K562 (cell line): ENCODE measurements at regions not wholly inside any gene's neighbourhood (a gene's known extent, or its start where the extent isn't known, plus 50 kb on each side); places are given as distances from the start of the nearest gene placed in this dataset.

Experiments
- ATAC-seq: fragments of 200-7000 bp; cut with Tn5 transposase; 3 replicates; pipeline ENCODE4 v1.9.1; 2020; ENCODE audit warnings: moderate library complexity
- BruUV-seq: library from RNA; stranded (reverse); fragments of 400-500 nt; replicated peaks from 2 replicates; lab custom pipeline; 2021; lab: Mats Ljungman, UMichigan
- CTCF ChIA-PET: fragments of 300-600 bp; formaldehyde crosslinking; extraction: SDS; loops from one replicate; lab custom pipeline; 2021; ENCODE audit warnings: low intra/inter-chr PET ratio; lab: Yijun Ruan, JAX
- POLR2A ChIA-PET: fragments of 300-600, 350-650 bp; sonication (Branson Sonifier 250); formaldehyde crosslinking; extraction: SDS; loops from one replicate; lab custom pipeline; 2021; ENCODE audit warnings: antibody characterized with exemption, inconsistent platforms; lab: Yijun Ruan, JAX
- DNase-seq, 4 experiments: peaks; one replicate each; pipeline versions ENCODE4 v3.0.0 to v3.0.0-alpha.2; 2011 to 2018; ENCODE audit warnings: low spot score in 3 of 4, mixed read lengths in 3 of 4; ENCODE audit errors: extremely low read depth in 1 of 4
- FAIRE-seq: peaks from 2 replicates; lab custom pipeline; 2011; peaks lifted over from hg19 to GRCh38; lab: Jason Lieb, UNC
- H2AFZ ChIP-seq: 2 replicates; pipeline ENCODE4 v1.6.0; 2011; ENCODE audit warnings: low read depth, low read length, control low read depth, inconsistent platforms
- H3K27ac ChIP-seq: fragments of 200-600 bp; 3 replicates; pipeline ENCODE4 v1.8.0; 2011; ENCODE audit warnings: low read depth, mild to moderate bottlenecking, control low read depth, inconsistent platforms, low read length, moderate library complexity, mixed read lengths; ENCODE audit errors: extremely low read depth
- H3K27me3 ChIP-seq, 2 experiments: fragments of 300-600 bp in 1 of 2; 2 replicates in 1 of 2; 3 replicates in 1 of 2; pipeline versions ENCODE4 v1.6.0 to v1.8.0; 2011; ENCODE audit warnings: inconsistent platforms in 2 of 2, low read length in 2 of 2, mild to moderate bottlenecking in 1 of 2, mixed read lengths in 1 of 2, moderate library complexity in 1 of 2; ENCODE audit not compliant: control insufficient read depth in 2 of 2, insufficient read depth in 2 of 2
- H3K36me3 ChIP-seq: fragments of 300-600 bp; 3 replicates; pipeline ENCODE4 v1.8.0; 2011; ENCODE audit warnings: mild to moderate bottlenecking, low read length, inconsistent platforms; ENCODE audit not compliant: control insufficient read depth, insufficient read depth
- H3K4me1 ChIP-seq, 2 experiments: fragments of 200-600 bp in 1 of 2; replicated peaks in 1 of 2; 2 replicates in 1 of 2; 3 replicates in 1 of 2; pipeline versions ENCODE4 v1.5.1 to v1.8.0; 2011; ENCODE audit warnings: inconsistent platforms in 2 of 2, low read length in 2 of 2, mild to moderate bottlenecking in 1 of 2, mixed read lengths in 1 of 2, moderate library complexity in 1 of 2; ENCODE audit not compliant: control insufficient read depth in 2 of 2, insufficient read depth in 2 of 2
- H3K4me2 ChIP-seq: 2 replicates; pipeline ENCODE4 v1.6.1; 2011; ENCODE audit warnings: low read length, control low read depth, inconsistent platforms, mixed read lengths; ENCODE audit not compliant: insufficient read depth
- H3K4me3 ChIP-seq: fragments of 200-600 bp; sonication (generic), shearing (Covaris generic); 2 replicates; pipeline ENCODE4 v1.5.1; 2016; ENCODE audit warnings: control low read depth, inconsistent platforms
- H3K79me2 ChIP-seq: fragments of 200-600 bp; 3 replicates; pipeline ENCODE4 v1.8.0; 2011; ENCODE audit warnings: low read length, inconsistent platforms; ENCODE audit not compliant: control insufficient read depth, insufficient read depth
- H3K9ac ChIP-seq, 2 experiments: 2 replicates each; pipeline versions ENCODE4 v1.6.0 to v1.6.1; 2011; ENCODE audit warnings: low read depth in 2 of 2, low read length in 2 of 2, control low read depth in 1 of 2, inconsistent platforms in 1 of 2, mild to moderate bottlenecking in 1 of 2, mixed read lengths in 1 of 2; ENCODE audit not compliant: insufficient read depth in 1 of 2
- H3K9me1 ChIP-seq: one replicate; pipeline ENCODE4 v1.6.0; 2011; ENCODE audit warnings: inconsistent platforms, mild to moderate bottlenecking, low read length, moderate library complexity; ENCODE audit not compliant: control insufficient read depth, insufficient read depth
- H3K9me3 ChIP-seq: replicated peaks from 2 replicates; pipeline ENCODE4 v1.5.1; 2011; ENCODE audit warnings: low read depth, low read length, inconsistent platforms; ENCODE audit not compliant: control insufficient read depth, insufficient read depth
- H4K20me1 ChIP-seq: replicated peaks from 2 replicates; pipeline ENCODE4 v1.6.1; 2011; ENCODE audit warnings: low read length, inconsistent platforms, mixed read lengths; ENCODE audit not compliant: control insufficient read depth, insufficient read depth
- CBX1 ChIP-seq: sonication (generic); IDR thresholded peaks from 2 replicates; pipeline ENCODE4 v1.6.1; 2016; ENCODE audit warnings: antibody characterized with exemption, low read depth, mild to moderate bottlenecking
- CBX2 ChIP-seq: fragments of 200-600 bp; sonication (generic); IDR thresholded peaks from one replicate; pipeline ENCODE4 v1.6.1; 2012; ENCODE audit warnings: mild to moderate bottlenecking, low read length, inconsistent platforms; ENCODE audit not compliant: insufficient read depth, poor library complexity, severe bottlenecking
- CCAR2 ChIP-seq: fragments of 200-400 bp; formaldehyde crosslinking; IDR thresholded peaks from 2 replicates; pipeline ENCODE4 v1.6.1; 2017; ENCODE audit warnings: mild to moderate bottlenecking, low read depth, low read length
- CLOCK ChIP-seq: fragments of 250-450 bp; sonication (Bioruptor Pico); IDR thresholded peaks from 2 replicates; pipeline ENCODE4 v1.4.0; 2020; ENCODE audit warnings: mild to moderate bottlenecking, moderate library complexity, borderline replicate concordance
- E2F6 ChIP-seq, 2 experiments: IDR thresholded peaks; 2 replicates each; pipeline ENCODE4 v1.6.1; 2011; ENCODE audit warnings: borderline replicate concordance in 1 of 2, control low read depth in 1 of 2, low read depth in 1 of 2, low read length in 1 of 2, mild to moderate bottlenecking in 1 of 2, mixed read lengths in 1 of 2, moderate library complexity in 1 of 2; ENCODE audit not compliant: insufficient read depth in 1 of 2, insufficient read length in 1 of 2, poor library complexity in 1 of 2, severe bottlenecking in 1 of 2; ENCODE audit errors: extremely low read depth in 1 of 2
- MCM3 ChIP-seq: fragments of 450-650 bp; IDR thresholded peaks from 2 replicates; pipeline ENCODE4 v1.6.1; 2016
- SRSF9 ChIP-seq: fragments of 200-400 bp; formaldehyde crosslinking; IDR thresholded peaks from 2 replicates; pipeline ENCODE4 v1.6.1; 2017; ENCODE audit warnings: low read depth, low read length, borderline replicate concordance
- ZNF79 ChIP-seq: fragments of 250-450 bp; sonication (Bioruptor Pico); IDR thresholded peaks from 2 replicates; pipeline ENCODE4 v1.4.0; 2020; ENCODE audit warnings: low read depth, mild to moderate bottlenecking, moderate library complexity
- in situ Hi-C: fragments of 300-500 bp; cut with MboI; formaldehyde crosslinking; loops from 4 replicates; pipeline ENCODE4 v1.15.0; 2018; ENCODE audit warnings: inconsistent platforms, mixed read lengths
- intact Hi-C: fragments of 100-400 bp; cut with micrococcal nuclease; formaldehyde crosslinking; loops from 2 replicates; pipeline ENCODE4 v1.14.2; 2022

- TF ChIP-seq E2F6 (IDR thresholded peaks at IDR 0.05; ENCODE audit: borderline replicate concordance in 1 of 2, extremely low read depth in 1 of 2, insufficient read depth in 1 of 2, insufficient read length in 1 of 2, low read depth in 1 of 2, low read length in 1 of 2, poor library complexity in 1 of 2, severe bottlenecking in 1 of 2) = no peak
- TF ChIP-seq ZNF79 (CRISPR knock-in tag) = no peak
- no peak for TF ChIP-seq CBX2
- TF ChIP-seq SRSF9 = no peak
- no peak for TF ChIP-seq CBX1
- no peak for TF ChIP-seq CCAR2
- no peak for TF ChIP-seq CLOCK (CRISPR knock-in tag)
These were observed 1302.1 kb upstream of the CELF4 start (continued) for GRCh38 chr18:38867680-38868079.

GRCh38 chr18:38851526-38851925 is 1285.9 kb upstream of the CELF4 start:
- no peak overlapping the region for H3K4me2 ChIP-seq
- no peaks in the 10 kb centered on the region for H3K79me2 ChIP-seq
- H3K9me1 ChIP-seq = no peaks in the 10 kb centered on the region
- DNase-seq (no peak), FAIRE-seq (no peak), ATAC-seq (no peak)
- no peak overlapping the region for H3K27ac ChIP-seq
- in situ Hi-C loops (no loop called here), intact Hi-C loops (no loop called here)
- H3K4me1 ChIP-seq = no peaks in the 10 kb centered on the region
- BruUV-seq = no TSS peak
- no peaks in the 10 kb centered on the region for H4K20me1 ChIP-seq
- H3K9me3 ChIP-seq = no peaks in the 10 kb centered on the region; the same call in 1 of the 2 replicates
- no peak overlapping the region for H3K4me3 ChIP-seq
- H3K36me3 ChIP-seq = no peaks in the 10 kb centered on the region
- ChIA-PET POLR2A (no interaction called here), CTCF (no interaction called here)
- TF ChIP-seq MCM3 = no peak
- no peak overlapping the region for H3K9ac ChIP-seq
- H2AFZ ChIP-seq = no peak overlapping the region
- no peaks in the 10 kb centered on the region for H3K27me3 ChIP-seq
